IMR-90 (cell line): ENCODE measurements at regions not wholly inside any gene's neighbourhood (a gene's known extent, or its start where the extent isn't known, plus 50 kb on each side); places are given as distances from the start of the nearest gene placed in this dataset.

Experiments used
- ATAC-seq: fragments of 200-7000 bp; cut with Tn5 transposase; 2 replicates; pipeline ENCODE4 v1.9.1; 2020; ENCODE audit warnings: low read depth, mild to moderate bottlenecking, moderate library complexity
- BruUV-seq: library from RNA; stranded (reverse); fragments of 400-500 nt; replicated peaks from 2 replicates; lab custom pipeline; 2021; lab: Mats Ljungman, UMichigan
- CTCF ChIA-PET: fragments of 300-600 bp; formaldehyde crosslinking; extraction: SDS; loops from one replicate; lab custom pipeline; 2021; ENCODE audit warnings: antibody characterized with exemption; lab: Yijun Ruan, JAX
- POLR2A ChIA-PET: fragments of 300-600 bp; sonication (Branson Sonifier 250); formaldehyde crosslinking; loops from one replicate; lab custom pipeline; 2022; ENCODE audit warnings: antibody characterized with exemption; ENCODE audit not compliant: unreplicated experiment; lab: Charles Lee
- DNase-seq: peaks from one replicate; pipeline ENCODE4 v3.0.0; 2013
- H2AFZ ChIP-seq: replicated peaks from 2 replicates; pipeline ENCODE3; 2013; ENCODE audit warnings: low read length, mild to moderate bottlenecking; ENCODE audit not compliant: poor library complexity
- H2AK5ac ChIP-seq: 2 replicates; pipeline ENCODE4 v1.6.1; 2013; ENCODE audit warnings: low read depth, low read length, inconsistent platforms
- H2AK9ac ChIP-seq: replicated peaks from 2 replicates; pipeline ENCODE3; 2013; ENCODE audit warnings: mild to moderate bottlenecking, low read depth, low read length, moderate library complexity; ENCODE audit not compliant: poor library complexity
- H2BK120ac ChIP-seq: 2 replicates; pipeline ENCODE4 v1.6.1; 2013; ENCODE audit warnings: low read depth, low read length, inconsistent platforms
- H2BK15ac ChIP-seq: 3 replicates; pipeline ENCODE4 v1.6.1; 2013; ENCODE audit warnings: low read depth, low read length, inconsistent platforms
- H2BK20ac ChIP-seq: 2 replicates; pipeline ENCODE4 v1.6.1; 2013; ENCODE audit warnings: low read depth, mild to moderate bottlenecking, inconsistent platforms, low read length, moderate library complexity
- H2BK5ac ChIP-seq: 2 replicates; pipeline ENCODE4 v1.6.1; 2013; ENCODE audit warnings: mild to moderate bottlenecking, low read depth, low read length, inconsistent platforms; ENCODE audit not compliant: poor library complexity, severe bottlenecking
- H3K14ac ChIP-seq: replicated peaks from 2 replicates; pipeline ENCODE4 v1.6.1; 2013; ENCODE audit warnings: low read depth, low read length, inconsistent platforms
- H3K18ac ChIP-seq: 2 replicates; pipeline ENCODE4 v1.6.1; 2013; ENCODE audit warnings: low read depth, low read length, control low read depth
- H3K23ac ChIP-seq: 2 replicates; pipeline ENCODE4 v1.6.1; 2013; ENCODE audit warnings: low read depth, low read length, inconsistent platforms
- H3K27ac ChIP-seq: 2 replicates; pipeline ENCODE4 v1.5.1; 2013; ENCODE audit warnings: mild to moderate bottlenecking, control low read depth, low read length; ENCODE audit not compliant: insufficient read depth
- H3K27me3 ChIP-seq: 2 replicates; pipeline ENCODE4 v1.6.1; 2013; ENCODE audit warnings: low read length; ENCODE audit not compliant: control insufficient read depth, insufficient read depth
- H3K36me3 ChIP-seq: 2 replicates; pipeline ENCODE4 v1.6.1; 2013; ENCODE audit warnings: low read length, mixed read lengths; ENCODE audit not compliant: control insufficient read depth, insufficient read depth
- H3K4ac ChIP-seq: 2 replicates; pipeline ENCODE4 v1.6.1; 2013; ENCODE audit warnings: low read depth, low read length, inconsistent platforms
- H3K4me1 ChIP-seq: 2 replicates; pipeline ENCODE4 v1.6.1; 2013; ENCODE audit warnings: low read length, mixed read lengths; ENCODE audit not compliant: control insufficient read depth, insufficient read depth
- H3K4me2 ChIP-seq: 2 replicates; pipeline ENCODE4 v1.6.1; 2013; ENCODE audit warnings: low read depth, mild to moderate bottlenecking, control low read depth, low read length, moderate library complexity
- H3K4me3 ChIP-seq: 2 replicates; pipeline ENCODE4 v1.5.1; 2013; ENCODE audit warnings: low read depth, mild to moderate bottlenecking, control low read depth, low read length, moderate library complexity; ENCODE audit not compliant: insufficient read depth
- H3K56ac ChIP-seq: 2 replicates; pipeline ENCODE4 v1.6.1; 2013; ENCODE audit warnings: low read length, inconsistent platforms; ENCODE audit not compliant: insufficient read depth; ENCODE audit errors: extremely low read depth
- H3K79me1 ChIP-seq, 2 experiments: 2 replicates each; pipeline ENCODE4 v1.6.1; 2013; ENCODE audit warnings: low read length in 2 of 2, inconsistent platforms in 1 of 2, low read depth in 1 of 2
- H3K9ac ChIP-seq: 2 replicates; pipeline ENCODE4 v1.6.1; 2013; ENCODE audit warnings: low read depth, low read length, control low read depth
- H3K9me1 ChIP-seq: 2 replicates; pipeline ENCODE4 v1.6.1; 2013; ENCODE audit warnings: low read length, inconsistent platforms; ENCODE audit not compliant: insufficient read depth
- H3K9me3 ChIP-seq: 2 replicates; pipeline ENCODE4 v1.6.1; 2013; ENCODE audit warnings: low read length; ENCODE audit not compliant: control insufficient read depth, insufficient read depth
- H4K20me1 ChIP-seq: 2 replicates; pipeline ENCODE4 v1.6.1; 2013; ENCODE audit warnings: low read length, inconsistent platforms; ENCODE audit not compliant: insufficient read depth
- H4K5ac ChIP-seq: 2 replicates; pipeline ENCODE4 v1.6.1; 2013; ENCODE audit warnings: mild to moderate bottlenecking, low read depth, low read length, control low read depth
- H4K8ac ChIP-seq, 2 experiments: 2 replicates each; pipeline ENCODE4 v1.6.1; 2013; ENCODE audit warnings: low read depth in 2 of 2, low read length in 2 of 2, control low read depth in 1 of 2, inconsistent platforms in 1 of 2
- H4K91ac ChIP-seq: 2 replicates; pipeline ENCODE4 v1.6.1; 2013; ENCODE audit warnings: low read depth, low read length, inconsistent platforms; ENCODE audit not compliant: insufficient read depth
- MAFK ChIP-seq: IDR thresholded peaks from 2 replicates; pipeline ENCODE4 v1.6.1; 2012; ENCODE audit warnings: low read depth, low read length, improper control_type of control experiment
- MXI1 ChIP-seq: IDR thresholded peaks from 2 replicates; pipeline ENCODE4 v1.6.1; 2012; ENCODE audit warnings: low read depth, mild to moderate bottlenecking, low read length, moderate library complexity, borderline replicate concordance
- WGBS, 2 experiments: methylation state at CpG; one replicate each; pipeline versions ENCODE4 v1.1.5 to v1.1.7; 2013; ENCODE audit warnings: missing lambda C conversion rate in 2 of 2; ENCODE audit not compliant: insufficient read length in 1 of 2; ENCODE audit errors: extremely low coverage in 2 of 2; 5-methylcytosine and 5-hydroxymethylcytosine counted together
- dilution Hi-C: fragments of 300-500 bp; cut with HindIII; formaldehyde crosslinking; loops from one replicate; pipeline ENCODE4 v1.14.3; 2018; ENCODE audit warnings: low sequenced_read_pairs; ENCODE audit not compliant: unreplicated experiment
- in situ Hi-C: fragments of 300-500 bp; cut with MboI; formaldehyde crosslinking; loops from 3 replicates; pipeline ENCODE4 v1.14.3; 2019; ENCODE audit warnings: low sequenced_read_pairs, inconsistent platforms, mixed read lengths
- intact Hi-C: fragments of 100-400 bp; cut with micrococcal nuclease; formaldehyde crosslinking; loops from 2 replicates; pipeline ENCODE4 v1.10.0; 2022

DNA sequence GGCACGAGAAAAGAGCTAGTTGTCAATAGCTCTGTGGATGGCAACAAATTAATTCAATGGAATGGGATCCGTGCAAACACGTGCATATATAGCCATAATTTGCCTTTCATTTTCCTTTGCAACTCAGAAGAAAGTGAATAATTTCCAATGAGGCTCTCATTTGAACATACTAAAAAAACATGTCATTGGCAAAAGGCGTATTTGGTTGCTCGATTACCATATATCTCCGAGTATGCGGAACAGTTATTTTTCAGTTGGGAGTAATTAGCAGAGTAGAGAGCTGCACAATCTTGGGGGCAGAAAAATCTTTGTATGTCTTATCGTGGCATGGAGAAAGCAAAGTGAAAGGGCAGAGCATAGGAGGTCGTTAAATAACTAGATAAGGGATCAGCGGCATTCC lies 257.4 kb downstream of the SV2B start:
- intact Hi-C loops (no loop called here), dilution Hi-C loops (no loop called here), in situ Hi-C loops (no loop called here)
- no peak for DNase-seq
- Histone ChIP-seq H3K4me1 (no peaks in the 10 kb centered on the region), H2AK5ac (no peak overlapping the region), H2AFZ (no peak overlapping the region), H3K14ac (no peak overlapping the region), H3K23ac (no peak overlapping the region), H2BK5ac (no peak overlapping the region), H3K9me3 (no peaks in the 10 kb centered on the region), H3K36me3 (no peaks in the 10 kb centered on the region), H3K4ac (no peak overlapping the region), H3K56ac (no peak overlapping the region), H3K27me3 (no peaks in the 10 kb centered on the region), H3K18ac (no peak overlapping the region), H4K5ac (no peak overlapping the region), H2AK9ac (no peak overlapping the region), H3K9ac (no peak overlapping the region), H4K20me1 (no peaks in the 10 kb centered on the region), H3K27ac (no peak overlapping the region), H3K4me3 (no peak overlapping the region), H3K79me1 (no peaks in the 10 kb centered on the region), H4K91ac (no peak overlapping the region), H3K4me2 (no peak overlapping the region), H3K9me1 (no peaks in the 10 kb centered on the region), H2BK20ac (no peak overlapping the region), H2BK15ac (no peak overlapping the region), H2BK120ac (no peak overlapping the region), H4K8ac (no peak overlapping the region)
- TF ChIP-seq MAFK (no peak), MXI1 (no peak)
- ATAC-seq = no peak
- WGBS, 2 experiments = 40% methylated on average over 2 of the region's 10 CpGs; no CpG with 5 or more reads in 1 of the 2 experiments
- POLR2A ChIA-PET = no interaction called here
- CTCF ChIA-PET = no interaction called here
- no TSS peak for BruUV-seq
